GM18520 (cell line): ENCODE measurements at regions not wholly inside any gene's neighbourhood (a gene's known extent, or its start where the extent isn't known, plus 50 kb on each side); places are given as distances from the start of the nearest gene placed in this dataset.
"Not testable (repeated sequence)": the region's sequence is repeated elsewhere in the genome, so short reads cannot be mapped to it uniquely, and the experiment has no call there.

Source experiments
- ATAC-seq: cut with Tn5 transposase; IDR thresholded peaks from one replicate; pipeline ENCODE4 v1.9.1; 2021; ENCODE audit not compliant: unreplicated experiment

GRCh38 chr3:195669310-195669709, 51.5 kb upstream of the MUC20 start:
- not testable (repeated sequence) for ATAC-seq

- not testable (repeated sequence) for ATAC-seq
Measured at GRCh38 chr3:195668131-195668766, 52.5 kb upstream of the MUC20 start.

GRCh38 chr3:195665311-195665710, 55.5 kb upstream of the MUC20 start:
- not testable (repeated sequence) for ATAC-seq

- ATAC-seq, result not testable (repeated sequence)
Measured at GRCh38 chr3:195664131-195664530, 56.6 kb upstream of the MUC20 start.

GRCh38 chr3:195659136-195659533, 61.6 kb upstream of the MUC20 start:
- ATAC-seq, result not testable (repeated sequence)

GRCh38 chr3:195658381-195659135, 62.2 kb upstream of the MUC20 start:
- peak; percentile 13 for ATAC-seq

GRCh38 chr3:195657475-195658372, 63.1 kb upstream of the MUC20 start:
- peak; percentile 84 for ATAC-seq

GRCh38 chr3:195656091-195656490, 64.7 kb upstream of the MUC20 start:
- not testable (repeated sequence) for ATAC-seq

- not testable (repeated sequence) for ATAC-seq
Measured at GRCh38 chr3:195654746-195655145, 66.0 kb upstream of the MUC20 start.

GRCh38 chr3:195654138-195654537, 66.6 kb upstream of the MUC20 start:
- ATAC-seq, result not testable (repeated sequence)

- ATAC-seq, result not testable (repeated sequence)
Measured at GRCh38 chr3:195653641-195654040, 67.1 kb upstream of the MUC20 start.

- ATAC-seq, result not testable (repeated sequence)
Measured at GRCh38 chr3:195647912-195648702, 64.4 kb upstream of the APOD start.

- not testable (repeated sequence) for ATAC-seq
Measured at GRCh38 chr3:195645872-195646271, 62.1 kb upstream of the APOD start.

GRCh38 chr3:195643245-195643644, 59.5 kb upstream of the APOD start:
- ATAC-seq, result not testable (repeated sequence)

- not testable (repeated sequence) for ATAC-seq
Measured at GRCh38 chr3:195642311-195642710, 58.6 kb upstream of the APOD start.

- not testable (repeated sequence) for ATAC-seq
Measured at GRCh38 chr3:195638456-195638855, 54.7 kb upstream of the APOD start.

- not testable (repeated sequence) for ATAC-seq
Measured at GRCh38 chr3:195637473-195638233, 53.9 kb upstream of the APOD start.

GRCh38 chr3:195637011-195637410, 53.3 kb upstream of the APOD start:
- not testable (repeated sequence) for ATAC-seq

- ATAC-seq, result not testable (repeated sequence)
Measured at GRCh38 chr3:195635898-195636685, 52.4 kb upstream of the APOD start.
